B cell (primary cell): ENCODE measurements at regions not wholly inside any gene's neighbourhood (a gene's known extent, or its start where the extent isn't known, plus 50 kb on each side); places are given as distances from the start of the nearest gene placed in this dataset.

ENCODE experiments used
- ATAC-seq: fragments of 200-7000 bp; cut with Tn5 transposase; one replicate; pipeline ENCODE4 v1.10.0; 2021; ENCODE audit warnings: low read depth, mild to moderate bottlenecking, moderate number of reproducible peaks, moderate library complexity
- CTCF ChIA-PET: fragments of 350-600 bp; sonication (Branson Sonifier 250); formaldehyde crosslinking; loops from one replicate; lab custom pipeline; 2021; ENCODE audit warnings: antibody characterized with exemption, inconsistent platforms; lab: Charles Lee
- POLR2A ChIA-PET: fragments of 350-600 bp; sonication (Branson Sonifier 250); formaldehyde crosslinking; loops from one replicate; lab custom pipeline; 2021; ENCODE audit warnings: antibody characterized with exemption; lab: Charles Lee
- DNase-seq: peaks from one replicate; pipeline ENCODE4 v3.0.0; 2013
- H2AFZ ChIP-seq: 2 replicates; pipeline ENCODE4 v1.6.1; 2012; ENCODE audit warnings: mild to moderate bottlenecking, low read depth, low read length; ENCODE audit not compliant: insufficient read depth, poor library complexity, severe bottlenecking
- H3K27ac ChIP-seq, 2 donors: 1 replicate in 1 of 2; 2 replicates in 1 of 2; pipeline ENCODE4 v1.5.1; 2012 to 2013; ENCODE audit warnings: low read length in 2 of 2, mild to moderate bottlenecking in 2 of 2, moderate library complexity in 1 of 2
- H3K27me3 ChIP-seq, 4 experiments: fragments of 200-600 bp in 1 of 4; sonication (generic) in 1 of 4; replicated peaks in 1 of 4; 1 replicate in 2 of 4; 2 replicates in 2 of 4; pipeline versions ENCODE4 v1.6.1 to v1.7.0; 2013 to 2016; ENCODE audit warnings: low read length in 3 of 4, mild to moderate bottlenecking in 2 of 4, mixed read lengths in 1 of 4, moderate library complexity in 1 of 4; ENCODE audit not compliant: insufficient read depth in 4 of 4, control insufficient read depth in 3 of 4; ENCODE audit errors: control extremely low read depth in 1 of 4
- H3K36me3 ChIP-seq, 2 experiments: replicated peaks in 1 of 2; 1 replicate in 1 of 2; 2 replicates in 1 of 2; pipeline versions ENCODE4 v1.6.1 to v1.7.1; 2013; ENCODE audit warnings: low read length in 1 of 2; ENCODE audit not compliant: insufficient read depth in 2 of 2, control insufficient read depth in 1 of 2; ENCODE audit errors: control extremely low read depth in 1 of 2, extremely low read depth in 1 of 2
- H3K4me1 ChIP-seq, 2 donors: fragments of 200-600 bp in 1 of 2; sonication (generic) in 1 of 2; 1 replicate in 1 of 2; 2 replicates in 1 of 2; pipeline versions ENCODE4 v1.5.1 to v1.6.1; 2013 to 2017; ENCODE audit warnings: low read length in 2 of 2; ENCODE audit not compliant: control insufficient read depth in 2 of 2, insufficient read depth in 2 of 2
- H3K4me2 ChIP-seq: replicated peaks from 2 replicates; pipeline ENCODE3; 2012; ENCODE audit warnings: mild to moderate bottlenecking, low read depth, low read length; ENCODE audit not compliant: poor library complexity, severe bottlenecking
- H3K4me3 ChIP-seq, 5 experiments: fragments of 200-600 bp in 1 of 5; sonication (generic) in 1 of 5; 1 replicate in 3 of 5; 2 replicates in 2 of 5; pipeline versions ENCODE4 v1.5.1 to v1.7.0; 2011 to 2016; ENCODE audit warnings: low read length in 4 of 5, mild to moderate bottlenecking in 4 of 5, low read depth in 2 of 5, control low read depth in 1 of 5, moderate library complexity in 1 of 5; ENCODE audit not compliant: insufficient read depth in 1 of 5; ENCODE audit errors: control extremely low read depth in 1 of 5, extremely low read depth in 1 of 5
- H3K79me2 ChIP-seq: fragments of 200-600 bp; sonication (generic); one replicate; pipeline ENCODE4 v1.6.0; 2016; ENCODE audit warnings: low read length; ENCODE audit not compliant: control insufficient read depth, insufficient read depth
- H3K9ac ChIP-seq: fragments of 200-600 bp; sonication (generic); 2 replicates; pipeline ENCODE4 v1.6.1; 2017; ENCODE audit warnings: mild to moderate bottlenecking, low read length, moderate library complexity
- H3K9me3 ChIP-seq, 3 donors: one replicate each; pipeline versions ENCODE4 v1.6.1 to v1.7.1; 2013; ENCODE audit warnings: low read length in 2 of 3; ENCODE audit not compliant: control insufficient read depth in 2 of 3, insufficient read depth in 1 of 3; ENCODE audit errors: control extremely low read depth in 1 of 3
- H4K20me1 ChIP-seq: 2 replicates; pipeline ENCODE4 v1.6.0; 2012; ENCODE audit warnings: mild to moderate bottlenecking, low read length; ENCODE audit not compliant: insufficient read depth, control insufficient read depth, poor library complexity, severe bottlenecking
- H3K27ac Mint-ChIP-seq: one replicate; pipeline ENCODE4 v1.8.0; 2021; ENCODE audit warnings: mixed read lengths
- H3K27me3 Mint-ChIP-seq: one replicate; pipeline ENCODE4 v1.8.0; 2021; ENCODE audit warnings: mixed read lengths
- H3K4me1 Mint-ChIP-seq: one replicate; pipeline ENCODE4 v1.8.0; 2021; ENCODE audit warnings: mixed read lengths
- H3K4me3 Mint-ChIP-seq: one replicate; pipeline ENCODE4 v1.8.0; 2021; ENCODE audit warnings: mixed read lengths
- H3K9me3 Mint-ChIP-seq: one replicate; pipeline ENCODE4 v1.8.0; 2022; ENCODE audit warnings: mixed read lengths; ENCODE audit not compliant: insufficient read depth
- CTCF ChIP-seq: fragments of 200-600 bp; IDR thresholded peaks from one replicate; pipeline ENCODE4 v1.8.0; 2022; ENCODE audit warnings: antibody characterized with exemption, mild to moderate bottlenecking
- EZH2 ChIP-seq: IDR thresholded peaks from 2 replicates; pipeline ENCODE4 v1.6.1; 2012; ENCODE audit warnings: borderline replicate concordance, low read depth, mild to moderate bottlenecking, moderate library complexity, low read length; ENCODE audit not compliant: insufficient read depth, poor library complexity, severe bottlenecking
- WGBS: methylation state at CpG from one replicate; pipeline ENCODE4 v1.1.5; 2013; ENCODE audit warnings: missing lambda C conversion rate; ENCODE audit not compliant: insufficient coverage; 5-methylcytosine and 5-hydroxymethylcytosine counted together
- intact Hi-C: fragments of 100-400 bp; cut with micrococcal nuclease; formaldehyde crosslinking; loops from one replicate; pipeline ENCODE4 v1.10.0; 2022

- Histone ChIP-seq H2AFZ (no peak overlapping the region), H4K20me1 (no peaks in the 10 kb centered on the region), H3K4me3 (no peak overlapping the region), H3K4me1 (no peaks in the 10 kb centered on the region), H3K27ac (no peak overlapping the region), H3K4me2 (no peak overlapping the region), H3K27me3 (no peaks in the 10 kb centered on the region), H3K9ac (no peak overlapping the region), H3K9me3 (peaks cover 0 to 2% (median 0%) of the 10 kb centered on the region in 3 donors), H3K79me2 (no peaks in the 10 kb centered on the region), H3K36me3 (no peaks in the 10 kb centered on the region)
- CTCF ChIA-PET = no interaction called here
- POLR2A ChIA-PET = no interaction called here
- Mint-ChIP-seq H3K27ac (no peak overlapping the region), H3K9me3 (peaks cover 4% of the 10 kb centered on the region), H3K4me1 (no peaks in the 10 kb centered on the region), H3K4me3 (no peak overlapping the region), H3K27me3 (no peaks in the 10 kb centered on the region)
- no CpG with 5 or more reads among the region's 1 CpG for WGBS
- TF ChIP-seq CTCF (no peak), EZH2 (no peak)
- DNase-seq = no peak
- intact Hi-C loops = no loop called here
- no peak for ATAC-seq
Measured at GRCh38 chr2:188851311-188851710, 122.9 kb upstream of the COL3A1 start.

GRCh38 chr2:188851826-188852225, 122.3 kb upstream of the COL3A1 start:
- no peaks in the 10 kb centered on the region for H4K20me1 ChIP-seq

More at GRCh38 chr2:188851826-188852225, 122.3 kb upstream of the COL3A1 start:
- no peak for ATAC-seq
- no peak overlapping the region for H3K27ac ChIP-seq
- H3K4me2 ChIP-seq = no peak overlapping the region
- H3K36me3 ChIP-seq = no peaks in the 10 kb centered on the region
- no peaks in the 10 kb centered on the region for H3K4me1 Mint-ChIP-seq
- no peak for DNase-seq
- peaks cover 0 to 1% (median 0%) of the 10 kb centered on the region in 3 donors for H3K9me3 ChIP-seq
- intact Hi-C loops = no loop called here
- H3K27me3 Mint-ChIP-seq = no peaks in the 10 kb centered on the region
- no peak overlapping the region for H3K4me3 Mint-ChIP-seq
- H3K9me3 Mint-ChIP-seq = no peaks in the 10 kb centered on the region
- 100% methylated on average over 1 of the region's 3 CpGs for WGBS
- no peak overlapping the region for H3K9ac ChIP-seq
- H3K4me3 ChIP-seq = no peak overlapping the region
- ChIA-PET CTCF (no interaction called here), POLR2A (no interaction called here)
- TF ChIP-seq EZH2 (no peak), CTCF (no peak)
- no peaks in the 10 kb centered on the region for H3K4me1 ChIP-seq
- no peaks in the 10 kb centered on the region for H3K27me3 ChIP-seq
- no peak overlapping the region for H2AFZ ChIP-seq
- no peak overlapping the region for H3K27ac Mint-ChIP-seq
- no peaks in the 10 kb centered on the region for H3K79me2 ChIP-seq
